Caco-2 (cell line): ENCODE measurements at regions not wholly inside any gene's neighbourhood (a gene's known extent, or its start where the extent isn't known, plus 50 kb on each side); places are given as distances from the start of the nearest gene placed in this dataset.

ENCODE experiments used
- BruUV-seq: library from RNA; stranded (reverse); fragments of 400-500 nt; replicated peaks from 2 replicates; lab custom pipeline; 2021; lab: Mats Ljungman, UMichigan
- CTCF ChIA-PET: fragments of 300-600 bp; sonication (Branson Sonifier 250); formaldehyde crosslinking; loops from one replicate; lab custom pipeline; 2022; ENCODE audit warnings: antibody characterized with exemption; lab: Charles Lee
- POLR2A ChIA-PET: fragments of 300-600 bp; sonication (Branson Sonifier 250); formaldehyde crosslinking; loops from one replicate; lab custom pipeline; 2022; ENCODE audit warnings: antibody characterized with exemption; lab: Charles Lee
- DNase-seq, 2 experiments: peaks; one replicate each; pipeline versions ENCODE4 v3.0.0 to v3.0.0-alpha.2; 2020 to 2022
- H3K27me3 ChIP-seq: replicated peaks from 2 replicates; pipeline ENCODE4 v1.6.0; 2011; ENCODE audit warnings: low read length; ENCODE audit not compliant: control insufficient read depth, insufficient read depth
- H3K36me3 ChIP-seq: 2 replicates; pipeline ENCODE4 v1.5.1; 2011; ENCODE audit warnings: low read length; ENCODE audit not compliant: control insufficient read depth, insufficient read depth
- H3K4me1 ChIP-seq: fragments of 250-450 bp; sonication (Bioruptor Pico); 2 replicates; pipeline ENCODE4 v1.5.1; 2020; ENCODE audit warnings: mild to moderate bottlenecking
- H3K4me3 ChIP-seq: 2 replicates; pipeline ENCODE4 v1.5.1; 2011; ENCODE audit warnings: low read depth, mild to moderate bottlenecking, control low read depth, low read length
- H3K9me3 ChIP-seq: fragments of 250-450 bp; sonication (Bioruptor Pico); 2 replicates; pipeline ENCODE4 v1.5.1; 2020; ENCODE audit warnings: mild to moderate bottlenecking, moderate library complexity
- H3K27ac Mint-ChIP-seq: one replicate; pipeline ENCODE4 v1.8.0; 2022; ENCODE audit warnings: mixed read lengths; ENCODE audit not compliant: unreplicated experiment
- H3K27me3 Mint-ChIP-seq: one replicate; pipeline ENCODE4 v1.8.0; 2022; ENCODE audit warnings: mixed read lengths; ENCODE audit not compliant: insufficient read depth, unreplicated experiment
- H3K36me3 Mint-ChIP-seq: one replicate; pipeline ENCODE4 v1.8.0; 2022; ENCODE audit warnings: mild to moderate bottlenecking, mixed read lengths; ENCODE audit not compliant: insufficient read depth, unreplicated experiment
- H3K4me1 Mint-ChIP-seq: one replicate; pipeline ENCODE4 v1.8.0; 2022; ENCODE audit warnings: low read depth, mixed read lengths; ENCODE audit not compliant: unreplicated experiment
- H3K4me3 Mint-ChIP-seq: one replicate; pipeline ENCODE4 v1.8.0; 2022; ENCODE audit warnings: mild to moderate bottlenecking, moderate library complexity, mixed read lengths; ENCODE audit not compliant: unreplicated experiment
- H3K9me3 Mint-ChIP-seq: one replicate; pipeline ENCODE4 v1.8.0; 2022; ENCODE audit warnings: mixed read lengths; ENCODE audit not compliant: unreplicated experiment
- intact Hi-C: fragments of 100-400 bp; cut with micrococcal nuclease; formaldehyde crosslinking; loops from one replicate; pipeline ENCODE4 v1.10.0; 2022; ENCODE audit not compliant: unreplicated experiment
- TF ChIP-seq, protein P1 (sequence below), 2 experiments: fragments of 200-600 bp in 1 of 2; IDR thresholded peaks; 1 replicate in 1 of 2; 2 replicates in 1 of 2; pipeline versions ENCODE4 v1.5.1 to v1.8.0; 2011 to 2022; ENCODE audit warnings: antibody characterized with exemption in 1 of 2, control low read depth in 1 of 2, inconsistent platforms in 1 of 2, low read depth in 1 of 2, low read length in 1 of 2, mild to moderate bottlenecking in 1 of 2, moderate library complexity in 1 of 2; ENCODE audit not compliant: insufficient read depth in 1 of 2, severe bottlenecking in 1 of 2, unreplicated experiment in 1 of 2

GRCh38 chr4:123105026-123105420 is 182.6 kb upstream of the NUDT6 start:
- no TSS peak for BruUV-seq
- H3K27me3 Mint-ChIP-seq, result no peaks in the 10 kb centered on the region
- peaks cover 3% of the 10 kb centered on the region; the same call in 1 of the 2 replicates for H3K4me1 ChIP-seq
- H3K27ac Mint-ChIP-seq, result no peak overlapping the region
- no peaks in the 10 kb centered on the region for H3K9me3 Mint-ChIP-seq
- H3K36me3 Mint-ChIP-seq, result peaks cover 13% of the 10 kb centered on the region
- DNase-seq, result no peak
- CTCF ChIA-PET, result no interaction called here
- H3K4me3 ChIP-seq, result no peak overlapping the region
- intact Hi-C loops, result loop anchor here (10.0 kb wide), 2 partner anchors 670 to 910 kb away; no protein-coding TSS in a partner anchor
- H3K36me3 ChIP-seq, result no peaks in the 10 kb centered on the region
- TF ChIP-seq, protein P1, sequence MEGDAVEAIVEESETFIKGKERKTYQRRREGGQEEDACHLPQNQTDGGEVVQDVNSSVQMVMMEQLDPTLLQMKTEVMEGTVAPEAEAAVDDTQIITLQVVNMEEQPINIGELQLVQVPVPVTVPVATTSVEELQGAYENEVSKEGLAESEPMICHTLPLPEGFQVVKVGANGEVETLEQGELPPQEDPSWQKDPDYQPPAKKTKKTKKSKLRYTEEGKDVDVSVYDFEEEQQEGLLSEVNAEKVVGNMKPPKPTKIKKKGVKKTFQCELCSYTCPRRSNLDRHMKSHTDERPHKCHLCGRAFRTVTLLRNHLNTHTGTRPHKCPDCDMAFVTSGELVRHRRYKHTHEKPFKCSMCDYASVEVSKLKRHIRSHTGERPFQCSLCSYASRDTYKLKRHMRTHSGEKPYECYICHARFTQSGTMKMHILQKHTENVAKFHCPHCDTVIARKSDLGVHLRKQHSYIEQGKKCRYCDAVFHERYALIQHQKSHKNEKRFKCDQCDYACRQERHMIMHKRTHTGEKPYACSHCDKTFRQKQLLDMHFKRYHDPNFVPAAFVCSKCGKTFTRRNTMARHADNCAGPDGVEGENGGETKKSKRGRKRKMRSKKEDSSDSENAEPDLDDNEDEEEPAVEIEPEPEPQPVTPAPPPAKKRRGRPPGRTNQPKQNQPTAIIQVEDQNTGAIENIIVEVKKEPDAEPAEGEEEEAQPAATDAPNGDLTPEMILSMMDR (IDR thresholded peaks at IDR 0.05; ENCODE audit: insufficient read depth in 1 of 2, low read depth in 1 of 2, low read length in 1 of 2, severe bottlenecking in 1 of 2, unreplicated experiment in 1 of 2), result no peak
- H3K4me1 Mint-ChIP-seq, result peaks cover 9% of the 10 kb centered on the region
- H3K4me3 Mint-ChIP-seq, result no peak overlapping the region
- no peaks in the 10 kb centered on the region for H3K27me3 ChIP-seq
- H3K9me3 ChIP-seq, result no peaks in the 10 kb centered on the region; the same call in 1 of the 2 replicates
- POLR2A ChIA-PET, result no interaction called here

DNA sequence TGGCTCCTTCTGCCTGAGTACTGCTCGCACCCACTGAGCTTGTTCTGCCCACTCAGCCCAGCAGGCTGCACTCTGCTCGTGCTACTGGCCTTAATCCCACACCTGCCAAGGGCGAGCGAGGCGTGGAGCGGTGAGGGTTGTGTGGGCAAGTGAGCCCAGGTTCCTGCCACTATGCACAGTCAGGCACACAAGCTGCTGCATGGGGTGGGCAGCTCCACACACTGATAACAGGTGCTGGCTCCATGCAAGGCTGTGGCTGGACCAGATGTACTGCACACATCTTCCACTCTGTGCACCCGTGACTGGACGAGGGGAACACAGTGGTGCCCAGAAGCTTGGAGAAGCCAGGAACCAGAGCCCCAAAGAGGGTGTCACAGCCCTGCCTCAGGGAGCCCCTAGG is 184.3 kb upstream of the NUDT6 start:
- no peak overlapping the region for H3K4me3 Mint-ChIP-seq
- Histone ChIP-seq H3K4me1 (peaks cover 3% of the 10 kb centered on the region; the same call in 1 of the 2 replicates), H3K4me3 (no peak overlapping the region), H3K9me3 (no peaks in the 10 kb centered on the region; the same call in 1 of the 2 replicates), H3K36me3 (no peaks in the 10 kb centered on the region), H3K27me3 (no peaks in the 10 kb centered on the region)
- peaks cover 13% of the 10 kb centered on the region for H3K36me3 Mint-ChIP-seq
- CTCF ChIA-PET, result no interaction called here
- no peak overlapping the region for H3K27ac Mint-ChIP-seq
- BruUV-seq, result no TSS peak
- no peaks in the 10 kb centered on the region for H3K27me3 Mint-ChIP-seq
- intact Hi-C loops, result loop anchor here (10.0 kb wide), 2 partner anchors 668 to 908 kb away; no protein-coding TSS in a partner anchor
- no peak for DNase-seq
- H3K9me3 Mint-ChIP-seq, result no peaks in the 10 kb centered on the region
- H3K4me1 Mint-ChIP-seq, result peaks cover 9% of the 10 kb centered on the region
- POLR2A ChIA-PET, result no interaction called here
- TF ChIP-seq, protein P1 (IDR thresholded peaks at IDR 0.05; ENCODE audit: insufficient read depth in 1 of 2, low read depth in 1 of 2, low read length in 1 of 2, severe bottlenecking in 1 of 2, unreplicated experiment in 1 of 2), result no peak

DNA sequence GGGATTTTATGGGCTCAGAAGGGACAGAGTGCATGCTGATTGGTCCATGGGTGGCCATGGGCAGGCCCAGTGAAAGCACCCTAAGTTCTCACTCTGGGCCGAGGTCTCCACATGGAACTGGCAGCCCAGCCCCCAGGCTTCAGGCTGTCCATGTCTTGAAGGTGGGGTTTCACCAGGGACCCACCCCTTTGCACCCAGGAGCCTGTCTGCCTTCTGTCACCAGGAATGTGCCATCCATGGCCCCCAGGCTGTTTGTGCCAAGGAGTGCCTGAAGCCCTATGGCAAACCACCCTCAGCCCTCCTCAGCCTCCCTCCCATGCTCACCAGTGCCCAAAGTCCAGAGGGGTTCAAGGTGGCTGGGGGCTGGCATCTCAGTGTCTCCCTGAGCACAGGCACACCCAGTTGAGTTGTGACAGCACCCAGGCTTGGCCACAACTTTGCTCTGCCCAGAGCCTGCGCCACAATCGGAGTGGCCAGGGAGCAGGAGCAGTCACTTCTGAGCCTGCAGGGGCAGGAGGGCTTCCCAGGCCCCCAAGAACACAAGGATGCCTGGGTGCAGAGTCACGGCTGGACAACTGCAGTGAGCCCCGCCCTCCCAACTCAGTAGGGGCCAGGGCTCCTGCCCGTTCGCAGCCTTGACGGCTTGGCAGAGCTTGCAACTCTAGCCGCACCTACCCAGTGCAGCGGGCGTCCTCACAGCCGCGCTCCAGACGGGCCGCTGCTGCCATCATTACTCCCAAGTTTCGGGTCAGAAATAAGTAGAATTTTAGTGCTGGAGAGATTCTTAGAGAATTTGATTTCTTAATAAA is 185.3 kb upstream of the NUDT6 start:
- no peaks in the 10 kb centered on the region; the same call in 1 of the 2 replicates for H3K9me3 ChIP-seq
- no peak overlapping the region for H3K4me3 ChIP-seq
- TF ChIP-seq, protein P1 (IDR thresholded peaks at IDR 0.05; ENCODE audit: insufficient read depth in 1 of 2, low read depth in 1 of 2, low read length in 1 of 2, severe bottlenecking in 1 of 2, unreplicated experiment in 1 of 2), result no peak
- POLR2A ChIA-PET, result no interaction called here
- H3K4me1 ChIP-seq, result peaks cover 3% of the 10 kb centered on the region; the same call in 1 of the 2 replicates
- no peaks in the 10 kb centered on the region for H3K27me3 ChIP-seq
- Mint-ChIP-seq H3K4me3 (no peak overlapping the region), H3K27ac (no peak overlapping the region), H3K27me3 (no peaks in the 10 kb centered on the region), H3K9me3 (no peaks in the 10 kb centered on the region), H3K36me3 (peaks cover 13% of the 10 kb centered on the region), H3K4me1 (peaks cover 7% of the 10 kb centered on the region)
- CTCF ChIA-PET, result no interaction called here
- DNase-seq, result no peak
- intact Hi-C loops, result loop anchor here (10.0 kb wide), 2 partner anchors 667 to 907 kb away; no protein-coding TSS in a partner anchor
- no TSS peak for BruUV-seq
- no peaks in the 10 kb centered on the region for H3K36me3 ChIP-seq
